ENCODE measurements at regions not wholly inside any gene's neighbourhood (a gene's known extent, or its start where the extent isn't known, plus 50 kb on each side); places are given as distances from the start of the nearest gene placed in this dataset.

- Mint-ChIP-seq H3K36me3 (ENCODE audit: insufficient read depth, unreplicated experiment) (no peaks in the 10 kb centered on the region), H3K27ac (ENCODE audit: low read depth, unreplicated experiment) (no peak overlapping the region), H3K4me1 (ENCODE audit: insufficient read depth, unreplicated experiment) (no peaks in the 10 kb centered on the region), H3K9me3 (ENCODE audit: unreplicated experiment) (no peaks in the 10 kb centered on the region), H3K4me3 (ENCODE audit: unreplicated experiment) (no peak overlapping the region), H3K27me3 (ENCODE audit: insufficient read depth, unreplicated experiment) (no peaks in the 10 kb centered on the region)
- intact Hi-C loops (cut with micrococcal nuclease) = no loop called here
- no TSS peak for BruUV-seq (replicated peaks)
- DNase-seq (ENCODE audit: unreplicated experiment) = no peak
- POLR2A ChIA-PET = no interaction called here
- CTCF ChIA-PET = interaction anchor here (0.6 to 1.4 kb wide), 4 partner anchors 10 to 1645 kb away, joined by 3 to 5 read pairs (median 4); no protein-coding TSS in a partner anchor
- TF ChIP-seq, protein P1, sequence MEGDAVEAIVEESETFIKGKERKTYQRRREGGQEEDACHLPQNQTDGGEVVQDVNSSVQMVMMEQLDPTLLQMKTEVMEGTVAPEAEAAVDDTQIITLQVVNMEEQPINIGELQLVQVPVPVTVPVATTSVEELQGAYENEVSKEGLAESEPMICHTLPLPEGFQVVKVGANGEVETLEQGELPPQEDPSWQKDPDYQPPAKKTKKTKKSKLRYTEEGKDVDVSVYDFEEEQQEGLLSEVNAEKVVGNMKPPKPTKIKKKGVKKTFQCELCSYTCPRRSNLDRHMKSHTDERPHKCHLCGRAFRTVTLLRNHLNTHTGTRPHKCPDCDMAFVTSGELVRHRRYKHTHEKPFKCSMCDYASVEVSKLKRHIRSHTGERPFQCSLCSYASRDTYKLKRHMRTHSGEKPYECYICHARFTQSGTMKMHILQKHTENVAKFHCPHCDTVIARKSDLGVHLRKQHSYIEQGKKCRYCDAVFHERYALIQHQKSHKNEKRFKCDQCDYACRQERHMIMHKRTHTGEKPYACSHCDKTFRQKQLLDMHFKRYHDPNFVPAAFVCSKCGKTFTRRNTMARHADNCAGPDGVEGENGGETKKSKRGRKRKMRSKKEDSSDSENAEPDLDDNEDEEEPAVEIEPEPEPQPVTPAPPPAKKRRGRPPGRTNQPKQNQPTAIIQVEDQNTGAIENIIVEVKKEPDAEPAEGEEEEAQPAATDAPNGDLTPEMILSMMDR (IDR thresholded peaks at IDR 0.05; ENCODE audit: unreplicated experiment) = no peak
These were observed 120.5 kb upstream of the NAV3 start for GRCh38 chr12:77710209-77710608.

GRCh38 chr12:77697126-77697525, 133.6 kb upstream of the NAV3 start:
- ChIA-PET POLR2A (no interaction called here), CTCF (interaction anchor here (0.7 to 1.2 kb wide), 5 partner anchors 12 to 286 kb away, joined by 3 to 4 read pairs (median 3); no protein-coding TSS in a partner anchor)
- Mint-ChIP-seq H3K27me3 (ENCODE audit: insufficient read depth, unreplicated experiment) (no peaks in the 10 kb centered on the region), H3K27ac (ENCODE audit: low read depth, unreplicated experiment) (no peak overlapping the region), H3K9me3 (ENCODE audit: unreplicated experiment) (no peaks in the 10 kb centered on the region), H3K4me1 (ENCODE audit: insufficient read depth, unreplicated experiment) (no peaks in the 10 kb centered on the region), H3K36me3 (ENCODE audit: insufficient read depth, unreplicated experiment) (no peaks in the 10 kb centered on the region), H3K4me3 (ENCODE audit: unreplicated experiment) (no peak overlapping the region)
- no TSS peak for BruUV-seq (replicated peaks)
- intact Hi-C loops (cut with micrococcal nuclease) = no loop called here
- DNase-seq (ENCODE audit: unreplicated experiment) = no peak
- TF ChIP-seq, protein P1 (IDR thresholded peaks at IDR 0.05; ENCODE audit: unreplicated experiment) = no peak

DNA sequence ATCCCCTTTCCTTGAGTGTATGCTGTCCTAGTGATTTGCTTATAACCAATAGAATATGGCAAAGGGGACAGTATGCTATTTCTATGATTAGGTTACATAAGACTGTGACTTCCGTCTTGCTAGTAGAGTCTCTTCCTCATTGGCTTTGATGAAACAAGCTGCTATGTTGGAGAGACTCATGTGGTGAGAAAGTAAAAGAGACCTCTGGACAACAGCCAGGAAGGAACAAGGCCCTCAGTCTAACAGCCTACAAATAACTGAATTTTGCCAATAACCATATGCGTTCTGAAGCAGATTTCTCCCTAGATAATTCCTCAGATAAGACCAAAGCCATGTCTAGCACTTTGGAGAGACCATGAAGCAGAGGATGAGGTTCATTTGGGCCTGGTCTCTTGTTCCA, 134.5 kb upstream of the NAV3 start:
- H3K4me3 Mint-ChIP-seq (ENCODE audit: unreplicated experiment) = no peak overlapping the region
- TF ChIP-seq, protein P1 (IDR thresholded peaks at IDR 0.05; ENCODE audit: unreplicated experiment) = no peak
- no peaks in the 10 kb centered on the region for H3K4me1 Mint-ChIP-seq (ENCODE audit: insufficient read depth, unreplicated experiment)
- no peak overlapping the region for H3K27ac Mint-ChIP-seq (ENCODE audit: low read depth, unreplicated experiment)
- no peaks in the 10 kb centered on the region for H3K27me3 Mint-ChIP-seq (ENCODE audit: insufficient read depth, unreplicated experiment)
- no peaks in the 10 kb centered on the region for H3K36me3 Mint-ChIP-seq (ENCODE audit: insufficient read depth, unreplicated experiment)
- intact Hi-C loops (cut with micrococcal nuclease) = no loop called here
- DNase-seq (ENCODE audit: unreplicated experiment) = no peak
- no TSS peak for BruUV-seq (replicated peaks)
- POLR2A ChIA-PET = no interaction called here
- CTCF ChIA-PET = interaction anchor here (0.7 to 1.1 kb wide), 6 partner anchors 11 to 377 kb away, joined by 3 to 5 read pairs (median 3); no protein-coding TSS in a partner anchor
- H3K9me3 Mint-ChIP-seq (ENCODE audit: unreplicated experiment) = no peaks in the 10 kb centered on the region

GRCh38 chr12:77689510-77690086, 141.1 kb upstream of the NAV3 start:
- ChIA-PET POLR2A (interaction anchor here (0.6 to 0.7 kb wide), 2 partner anchors 31 to 1700 kb away, joined by 3 read pairs; no protein-coding TSS in a partner anchor), CTCF (interaction anchor here (0.7 to 1.7 kb wide), 2 partner anchors 74 to 537 kb away, joined by 3 read pairs; no protein-coding TSS in a partner anchor)
- TF ChIP-seq, protein P1 (IDR thresholded peaks at IDR 0.05; ENCODE audit: unreplicated experiment) = no peak
- H3K4me3 Mint-ChIP-seq (ENCODE audit: unreplicated experiment) = no peak overlapping the region
- intact Hi-C loops (cut with micrococcal nuclease) = loop anchor here (5.0 kb wide), 2 partner anchors 622 to 1067 kb away; partner anchors contain the start of gene E2F7
- H3K4me1 Mint-ChIP-seq (ENCODE audit: insufficient read depth, unreplicated experiment) = no peaks in the 10 kb centered on the region
- no peaks in the 10 kb centered on the region for H3K9me3 Mint-ChIP-seq (ENCODE audit: unreplicated experiment)
- no peak for DNase-seq (ENCODE audit: unreplicated experiment)
- H3K36me3 Mint-ChIP-seq (ENCODE audit: insufficient read depth, unreplicated experiment) = peaks cover 7% of the 10 kb centered on the region
- H3K27me3 Mint-ChIP-seq (ENCODE audit: insufficient read depth, unreplicated experiment) = no peaks in the 10 kb centered on the region
- BruUV-seq (replicated peaks) = no TSS peak
- no peak overlapping the region for H3K27ac Mint-ChIP-seq (ENCODE audit: low read depth, unreplicated experiment)
